DND-41 (cell line): ENCODE measurements at regions not wholly inside any gene's neighbourhood (a gene's known extent, or its start where the extent isn't known, plus 50 kb on each side); places are given as distances from the start of the nearest gene placed in this dataset.
A peak's percentile ranks its signal among the peaks of the same experiment; 100 is the strongest.

Experiments
- ATAC-seq: fragments of 200-7000 bp; cut with Tn5 transposase; 3 replicates; pipeline ENCODE4 v1.9.1; 2021; ENCODE audit warnings: low read depth; ENCODE audit not compliant: insufficient read depth
- DNase-seq: peaks from one replicate; pipeline ENCODE4 v3.0.0-alpha.2; 2020
- H2AFZ ChIP-seq: 2 replicates; pipeline ENCODE4 v1.6.0; 2012; ENCODE audit warnings: low read depth, low read length
- H3K27ac ChIP-seq: 2 replicates; pipeline ENCODE4 v1.5.1; 2012; ENCODE audit warnings: low read length, inconsistent platforms
- H3K27me3 ChIP-seq: fragments of 200-600 bp; sonication (generic); 2 replicates; pipeline ENCODE4 v1.6.0; 2012; ENCODE audit warnings: low read length, mild to moderate bottlenecking, inconsistent platforms; ENCODE audit not compliant: insufficient read depth, poor library complexity
- H3K36me3 ChIP-seq: 2 replicates; pipeline ENCODE4 v1.5.1; 2012; ENCODE audit warnings: low read length, inconsistent platforms; ENCODE audit not compliant: insufficient read depth
- H3K4me1 ChIP-seq: 2 replicates; pipeline ENCODE4 v1.5.1; 2012; ENCODE audit warnings: mild to moderate bottlenecking, low read length; ENCODE audit not compliant: insufficient read depth
- H3K4me2 ChIP-seq: 2 replicates; pipeline ENCODE4 v1.6.0; 2012; ENCODE audit warnings: mild to moderate bottlenecking, moderate library complexity, low read length, inconsistent platforms; ENCODE audit not compliant: insufficient read depth
- H3K4me3 ChIP-seq, 2 experiments: fragments of 200-600 bp in 1 of 2; shearing (Covaris generic) in 1 of 2; 2 replicates each; pipeline ENCODE4 v1.5.1; 2012 to 2016; ENCODE audit warnings: inconsistent platforms in 2 of 2, low read length in 2 of 2, mild to moderate bottlenecking in 2 of 2, low read depth in 1 of 2, moderate library complexity in 1 of 2
- H3K79me2 ChIP-seq: 2 replicates; pipeline ENCODE4 v1.6.0; 2012; ENCODE audit warnings: low read length, inconsistent platforms; ENCODE audit not compliant: insufficient read depth
- H3K9ac ChIP-seq: 2 replicates; pipeline ENCODE4 v1.6.0; 2012; ENCODE audit warnings: low read depth, mild to moderate bottlenecking, inconsistent platforms, low read length, moderate library complexity
- H3K9me3 ChIP-seq: 2 replicates; pipeline ENCODE4 v1.5.1; 2012; ENCODE audit warnings: low read length, moderate library complexity, mild to moderate bottlenecking, inconsistent platforms; ENCODE audit not compliant: insufficient read depth, severe bottlenecking
- H4K20me1 ChIP-seq: 2 replicates; pipeline ENCODE4 v1.6.0; 2012; ENCODE audit warnings: low read length; ENCODE audit not compliant: insufficient read depth
- EZH2 ChIP-seq: IDR thresholded peaks from 3 replicates; pipeline ENCODE4 v1.6.1; 2012; ENCODE audit warnings: borderline replicate concordance, low read depth, mild to moderate bottlenecking, moderate library complexity, low read length, inconsistent platforms; ENCODE audit not compliant: severe bottlenecking
- TF ChIP-seq, protein P1 (sequence below): IDR thresholded peaks from 2 replicates; pipeline ENCODE4 v1.5.1; 2012; ENCODE audit warnings: borderline replicate concordance, low read length, moderate library complexity, mild to moderate bottlenecking; ENCODE audit not compliant: poor library complexity, severe bottlenecking; ENCODE audit errors: extremely low read depth

DNA sequence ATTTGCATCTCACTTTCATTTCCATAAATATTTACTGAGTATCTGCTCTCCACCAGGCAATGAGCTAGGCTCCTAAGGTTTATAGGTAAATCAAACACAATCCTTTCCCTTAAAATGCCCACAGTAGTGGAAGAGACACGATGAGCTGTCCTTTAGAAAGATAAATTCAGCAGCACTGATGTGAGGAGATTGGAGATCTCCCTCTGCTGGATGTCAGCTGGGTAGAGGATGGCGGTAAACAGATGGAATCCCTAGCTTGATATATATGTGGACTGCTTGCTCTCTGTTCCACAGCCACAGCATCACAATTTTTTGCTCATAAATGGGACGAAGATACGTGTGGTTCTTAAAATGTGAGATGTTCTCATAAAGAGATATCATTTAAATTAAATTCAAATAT is 216.4 kb upstream of the RASGEF1B start:
- 0 out of 3 replicates have a peak, but pooled peaks have one; percentile 34 for ATAC-seq
- Histone ChIP-seq H3K4me2 (no peak overlapping the region), H3K79me2 (no peaks in the 10 kb centered on the region), H3K27ac (no peak overlapping the region), H4K20me1 (no peaks in the 10 kb centered on the region), H3K4me3 (no peak overlapping the region), H3K4me1 (0 out of 2 replicates have a peak, but pooled peaks cover 2% of the 10 kb centered on the region), H3K27me3 (no peaks in the 10 kb centered on the region), H3K9me3 (no peaks in the 10 kb centered on the region), H2AFZ (no peak overlapping the region), H3K36me3 (no peaks in the 10 kb centered on the region), H3K9ac (no peak overlapping the region)
- TF ChIP-seq EZH2: no peak
- TF ChIP-seq, protein P1, sequence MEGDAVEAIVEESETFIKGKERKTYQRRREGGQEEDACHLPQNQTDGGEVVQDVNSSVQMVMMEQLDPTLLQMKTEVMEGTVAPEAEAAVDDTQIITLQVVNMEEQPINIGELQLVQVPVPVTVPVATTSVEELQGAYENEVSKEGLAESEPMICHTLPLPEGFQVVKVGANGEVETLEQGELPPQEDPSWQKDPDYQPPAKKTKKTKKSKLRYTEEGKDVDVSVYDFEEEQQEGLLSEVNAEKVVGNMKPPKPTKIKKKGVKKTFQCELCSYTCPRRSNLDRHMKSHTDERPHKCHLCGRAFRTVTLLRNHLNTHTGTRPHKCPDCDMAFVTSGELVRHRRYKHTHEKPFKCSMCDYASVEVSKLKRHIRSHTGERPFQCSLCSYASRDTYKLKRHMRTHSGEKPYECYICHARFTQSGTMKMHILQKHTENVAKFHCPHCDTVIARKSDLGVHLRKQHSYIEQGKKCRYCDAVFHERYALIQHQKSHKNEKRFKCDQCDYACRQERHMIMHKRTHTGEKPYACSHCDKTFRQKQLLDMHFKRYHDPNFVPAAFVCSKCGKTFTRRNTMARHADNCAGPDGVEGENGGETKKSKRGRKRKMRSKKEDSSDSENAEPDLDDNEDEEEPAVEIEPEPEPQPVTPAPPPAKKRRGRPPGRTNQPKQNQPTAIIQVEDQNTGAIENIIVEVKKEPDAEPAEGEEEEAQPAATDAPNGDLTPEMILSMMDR: peak; percentile 26
- DNase-seq: no peak

DNA sequence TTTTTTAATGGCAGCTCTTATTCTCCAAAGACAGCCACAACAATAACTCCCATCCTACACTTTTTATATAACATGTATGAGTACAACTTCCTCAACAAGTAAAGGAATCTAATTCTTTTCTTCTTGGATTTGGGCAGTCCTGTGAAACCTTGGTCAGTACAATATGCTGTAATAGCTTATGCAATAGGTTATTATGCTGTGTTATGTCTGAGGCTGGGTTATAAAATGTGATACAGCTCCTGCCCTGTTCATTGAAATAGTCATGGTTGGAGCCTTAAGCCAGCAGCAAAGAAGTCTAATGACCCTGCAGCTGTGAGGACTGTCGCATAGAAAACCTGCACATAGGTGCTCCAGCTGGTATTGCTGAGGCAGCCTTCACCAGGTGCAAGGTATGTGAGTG is 215.8 kb upstream of the RASGEF1B start:
- Histone ChIP-seq H3K4me2 (no peak overlapping the region), H3K36me3 (no peaks in the 10 kb centered on the region), H3K27ac (no peak overlapping the region), H3K27me3 (no peaks in the 10 kb centered on the region), H4K20me1 (no peaks in the 10 kb centered on the region), H3K79me2 (no peaks in the 10 kb centered on the region), H3K4me1 (0 out of 2 replicates have a peak, but pooled peaks cover 2% of the 10 kb centered on the region), H3K9me3 (no peaks in the 10 kb centered on the region), H3K4me3 (no peak overlapping the region), H2AFZ (no peak overlapping the region), H3K9ac (no peak overlapping the region)
- no peak for TF ChIP-seq EZH2
- TF ChIP-seq, protein P1: no peak
- DNase-seq (no peak), ATAC-seq (no peak)

DNA sequence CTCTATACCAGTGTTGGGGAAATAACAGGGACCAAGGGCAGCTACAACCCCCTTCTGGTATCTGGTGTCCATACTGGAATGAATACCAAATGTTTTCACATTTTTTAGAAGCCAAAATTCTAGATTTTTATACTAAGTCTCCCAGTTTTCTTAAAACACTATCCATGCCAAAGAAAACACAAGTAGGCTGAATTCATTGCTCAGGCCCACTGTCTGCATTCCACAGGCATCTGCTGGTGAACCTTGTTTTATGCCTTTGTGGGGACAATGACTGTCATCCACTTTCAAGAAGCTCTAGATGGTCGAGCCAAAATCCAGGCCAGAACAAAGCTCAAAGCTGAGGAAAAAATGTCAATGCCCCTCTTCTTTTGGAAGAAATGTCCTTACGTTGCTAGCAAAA is 213.4 kb upstream of the RASGEF1B start:
- Histone ChIP-seq H3K4me2 (no peak overlapping the region), H3K4me3 (no peak overlapping the region), H3K9me3 (no peaks in the 10 kb centered on the region), H4K20me1 (no peaks in the 10 kb centered on the region), H3K79me2 (no peaks in the 10 kb centered on the region), H3K27me3 (no peaks in the 10 kb centered on the region), H3K27ac (no peak overlapping the region), H3K4me1 (0 out of 2 replicates have a peak, but pooled peaks cover 2% of the 10 kb centered on the region), H3K9ac (no peak overlapping the region), H2AFZ (no peak overlapping the region), H3K36me3 (no peaks in the 10 kb centered on the region)
- TF ChIP-seq, protein P1: no peak
- ATAC-seq (no peak; the same call in 1 of the 3 replicates), DNase-seq (no peak)

DNA sequence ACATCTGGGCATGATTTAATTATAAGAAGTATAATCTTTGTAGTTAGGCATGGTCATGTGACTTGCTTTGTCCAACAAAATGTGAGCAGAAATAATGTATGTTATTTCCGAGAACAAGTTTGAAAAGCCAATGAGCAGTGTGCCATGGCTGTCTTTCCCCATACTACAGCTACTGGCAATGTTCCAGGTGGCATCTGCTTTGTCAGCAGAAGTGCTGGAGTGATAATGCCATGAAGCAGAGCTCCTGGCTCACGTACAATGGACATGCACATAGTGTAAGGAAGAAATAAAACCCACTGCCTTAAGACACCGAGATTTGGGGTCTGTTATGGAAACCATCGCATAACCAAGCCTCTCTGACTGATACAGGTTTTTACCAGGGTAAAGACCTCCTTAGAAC is 212.6 kb upstream of the RASGEF1B start:
- ATAC-seq (no peak), DNase-seq (no peak)
- H4K20me1 ChIP-seq: no peaks in the 10 kb centered on the region
- H3K9me3 ChIP-seq: no peaks in the 10 kb centered on the region
- H3K9ac ChIP-seq: no peak overlapping the region
- TF ChIP-seq EZH2: no peak
- TF ChIP-seq, protein P1: no peak
- no peak overlapping the region for H3K4me3 ChIP-seq
- no peaks in the 10 kb centered on the region for H3K79me2 ChIP-seq
- H2AFZ ChIP-seq: no peak overlapping the region
- H3K4me2 ChIP-seq: no peak overlapping the region
- no peak overlapping the region for H3K27ac ChIP-seq
- H3K36me3 ChIP-seq: no peaks in the 10 kb centered on the region
- no peaks in the 10 kb centered on the region for H3K27me3 ChIP-seq
- H3K4me1 ChIP-seq: 0 out of 2 replicates have a peak, but pooled peaks cover 2% of the 10 kb centered on the region
